RPMI7951 (cell line): ENCODE measurements at regions not wholly inside any gene's neighbourhood (a gene's known extent, or its start where the extent isn't known, plus 50 kb on each side); places are given as distances from the start of the nearest gene placed in this dataset.

ENCODE experiments used
- DNase-seq: peaks from one replicate; pipeline ENCODE4 v3.0.0-alpha.2; 2012; ENCODE audit warnings: low read depth

GRCh38 chr1:225707824-225708223 is 54.9 kb upstream of the ENAH start:
- no peak for DNase-seq

- no peak for DNase-seq
Measured at GRCh38 chr1:225709101-225709500, 56.2 kb upstream of the ENAH start.

DNA sequence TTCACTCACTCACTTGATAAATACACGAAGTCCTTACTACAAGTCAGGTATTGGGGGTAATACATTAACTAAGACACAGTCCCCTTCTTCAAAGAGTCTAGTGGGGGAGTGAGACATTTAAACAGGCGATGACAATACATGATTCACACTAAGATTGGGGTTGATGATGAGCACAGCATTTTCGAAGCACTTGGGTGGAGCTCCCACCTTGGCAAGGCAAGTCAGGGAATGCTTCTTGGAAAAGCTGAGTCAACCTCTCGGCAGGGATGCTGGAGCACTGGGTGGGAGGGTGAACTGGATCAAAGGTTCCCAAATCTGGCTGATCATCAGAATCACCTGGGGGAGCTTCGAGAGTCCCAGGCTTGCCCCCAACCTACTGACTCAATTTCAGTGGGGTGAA is 57.9 kb upstream of the ENAH start:
- peak; percentile 54 for DNase-seq

GRCh38 chr1:225711236-225711937 is 58.5 kb upstream of the ENAH start:
- DNase-seq, result no peak

DNA sequence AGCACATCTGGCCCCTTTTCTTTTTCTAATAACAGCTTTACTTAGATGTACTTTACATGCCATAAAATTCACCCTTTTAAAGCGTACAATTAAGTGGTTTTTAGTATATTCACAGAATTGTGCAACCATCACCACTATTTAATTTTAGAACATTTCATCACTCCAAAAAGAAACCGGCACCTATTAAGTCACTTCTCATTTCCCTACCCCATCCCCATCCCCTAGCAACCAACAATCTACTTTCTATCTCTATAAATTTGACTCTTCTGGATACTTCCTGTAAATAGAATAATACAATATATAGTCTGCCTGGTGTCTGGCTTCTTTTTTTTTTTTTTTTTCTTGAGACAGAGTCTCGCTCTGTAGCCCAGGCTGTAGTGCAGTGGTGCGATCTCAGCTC is 59.5 kb upstream of the ENAH start:
- DNase-seq, result no peak

DNA sequence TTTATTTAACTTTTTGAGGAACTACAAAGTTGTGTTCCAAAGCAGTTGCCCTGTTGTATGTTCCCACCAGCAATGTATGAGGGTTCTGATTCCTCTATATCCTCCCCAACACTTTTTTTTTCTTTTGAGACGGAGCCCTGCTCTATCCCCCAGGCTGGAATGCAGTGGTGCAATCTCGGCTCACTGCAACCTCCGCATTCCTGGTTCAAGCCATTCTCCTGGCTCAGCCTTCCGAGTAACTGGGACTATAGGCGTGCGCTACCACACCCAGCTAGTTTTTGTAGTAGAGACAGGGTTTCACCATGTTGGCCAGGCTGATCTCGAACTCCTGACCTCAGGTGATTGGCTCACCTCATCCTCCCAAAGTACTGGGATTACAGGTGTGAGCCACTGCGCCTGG is 60.4 kb upstream of the ENAH start:
- DNase-seq, result no peak

- no peak for DNase-seq
Measured at GRCh38 chr1:225720937-225721336, 56.7 kb upstream of the SRP9 start.

GRCh38 chr1:225724251-225724650 is 53.4 kb upstream of the SRP9 start:
- no peak for DNase-seq
